ENCODE measurements at regions not wholly inside any gene's neighbourhood (a gene's known extent, or its start where the extent isn't known, plus 50 kb on each side); places are given as distances from the start of the nearest gene placed in this dataset.

- Histone ChIP-seq H3K27ac (no peak overlapping the region), H3K79me2 (no peaks in the 10 kb centered on the region), H3K9me2 (replicated peaks; ENCODE audit: insufficient read depth) (no peaks in the 10 kb centered on the region), H3K4me3 (no peak overlapping the region), H3K27me3 (no peaks in the 10 kb centered on the region), H2AFZ (no peak overlapping the region), H4K20me1 (ENCODE audit: insufficient read depth, poor library complexity, severe bottlenecking) (no peaks in the 10 kb centered on the region), H3K9me3 (ENCODE audit: low read depth) (no peaks in the 10 kb centered on the region), H3K36me3 (replicated peaks; ENCODE audit: insufficient read depth, low read depth) (no peaks in the 10 kb centered on the region), H3K4me2 (no peak overlapping the region), H3K4me1 (ENCODE audit: insufficient read depth) (no peaks in the 10 kb centered on the region)
- WGBS (ENCODE audit: low lambda C conversion rate, missing lambda C conversion rate), result 71% methylated on average over 5 of the region's 5 CpGs
- no peak for TF ChIP-seq EZH2phosphoT487 (IDR thresholded peaks at IDR 0.05; ENCODE audit: low read depth, severe bottlenecking, unreplicated experiment)
- TF ChIP-seq EZH2 (IDR thresholded peaks at IDR 0.05; ENCODE audit: borderline replicate concordance), result no peak
- no peak for TF ChIP-seq CTCF (IDR thresholded peaks at IDR 0.05; ENCODE audit: poor library complexity)
- no peak for DNase-seq (ENCODE audit: low spot score)
These were observed 793.3 kb upstream of the SOX9 start for GRCh38 chr17:71327376-71328059.

DNA sequence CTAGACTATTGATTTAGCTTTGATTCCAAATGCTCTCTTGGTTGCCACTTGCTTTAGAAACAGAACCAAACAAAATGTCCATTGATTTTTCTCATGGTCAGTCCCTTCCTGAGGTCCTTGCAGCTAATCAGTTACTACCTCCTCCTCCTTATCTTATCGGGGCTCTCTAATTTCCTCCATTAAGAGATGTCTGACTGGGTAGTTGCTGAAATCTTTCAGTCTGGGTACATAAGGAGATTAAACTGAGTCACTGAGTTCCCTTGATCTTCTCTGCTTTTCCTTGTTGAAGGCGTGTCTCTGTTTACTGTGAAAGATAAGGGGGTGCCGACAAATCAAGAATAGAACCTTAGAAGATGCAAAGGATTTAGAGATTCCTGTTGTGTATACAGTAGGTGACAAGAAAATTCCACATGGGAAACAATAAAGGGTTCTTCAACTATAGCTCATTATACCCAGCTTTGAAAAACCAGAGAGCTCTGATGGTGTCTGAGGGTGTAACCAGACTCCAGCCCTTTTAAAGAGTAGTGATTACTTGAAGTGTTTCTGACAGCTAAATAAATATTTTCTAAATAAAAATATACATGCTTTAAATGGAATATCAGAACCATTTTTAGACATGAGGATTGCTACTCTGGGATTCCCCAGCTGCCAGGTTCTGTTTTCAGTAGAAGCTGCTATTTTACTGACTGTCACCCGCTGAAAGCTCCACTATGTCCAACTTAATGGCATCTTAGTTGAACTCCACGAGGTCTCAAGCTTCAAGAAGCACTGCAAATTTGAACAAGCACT, 791.3 kb upstream of the SOX9 start:
- H3K4me2 ChIP-seq, result no peak overlapping the region
- H3K79me2 ChIP-seq, result no peaks in the 10 kb centered on the region
- H2AFZ ChIP-seq, result no peak overlapping the region
- H3K36me3 ChIP-seq (replicated peaks; ENCODE audit: insufficient read depth, low read depth), result no peaks in the 10 kb centered on the region
- peak; percentile 47 for DNase-seq (ENCODE audit: low spot score)
- no peaks in the 10 kb centered on the region for H3K4me1 ChIP-seq (ENCODE audit: insufficient read depth)
- H4K20me1 ChIP-seq (ENCODE audit: insufficient read depth, poor library complexity, severe bottlenecking), result no peaks in the 10 kb centered on the region
- no peak overlapping the region for H3K4me3 ChIP-seq
- H3K9me3 ChIP-seq (ENCODE audit: low read depth), result no peaks in the 10 kb centered on the region
- no peaks in the 10 kb centered on the region for H3K9me2 ChIP-seq (replicated peaks; ENCODE audit: insufficient read depth)
- no peak for TF ChIP-seq CTCF (IDR thresholded peaks at IDR 0.05; ENCODE audit: poor library complexity)
- TF ChIP-seq EZH2phosphoT487 (IDR thresholded peaks at IDR 0.05; ENCODE audit: low read depth, severe bottlenecking, unreplicated experiment), result peak; percentile 99
- WGBS (ENCODE audit: low lambda C conversion rate, missing lambda C conversion rate), result 27% methylated on average over 5 of the region's 5 CpGs
- no peaks in the 10 kb centered on the region for H3K27me3 ChIP-seq
- H3K27ac ChIP-seq, result peak overlapping the region; percentile 3

- Histone ChIP-seq H3K27ac (peak overlapping the region; percentile 3), H3K79me2 (no peaks in the 10 kb centered on the region), H4K20me1 (ENCODE audit: insufficient read depth, poor library complexity, severe bottlenecking) (no peaks in the 10 kb centered on the region), H3K4me1 (ENCODE audit: insufficient read depth) (no peaks in the 10 kb centered on the region), H3K27me3 (no peaks in the 10 kb centered on the region), H3K4me2 (no peak overlapping the region), H3K9me2 (replicated peaks; ENCODE audit: insufficient read depth) (no peaks in the 10 kb centered on the region), H3K36me3 (replicated peaks; ENCODE audit: insufficient read depth, low read depth) (no peaks in the 10 kb centered on the region), H3K9me3 (ENCODE audit: low read depth) (no peaks in the 10 kb centered on the region), H2AFZ (no peak overlapping the region), H3K4me3 (no peak overlapping the region)
- 52% methylated on average over 2 of the region's 2 CpGs for WGBS (ENCODE audit: low lambda C conversion rate, missing lambda C conversion rate)
- TF ChIP-seq EZH2 (IDR thresholded peaks at IDR 0.05; ENCODE audit: borderline replicate concordance), result no peak
- no peak for TF ChIP-seq CTCF (IDR thresholded peaks at IDR 0.05; ENCODE audit: poor library complexity)
- TF ChIP-seq EZH2phosphoT487 (IDR thresholded peaks at IDR 0.05; ENCODE audit: low read depth, severe bottlenecking, unreplicated experiment), result no peak
- no peak for DNase-seq (ENCODE audit: low spot score)
These were observed 790.8 kb upstream of the SOX9 start for GRCh38 chr17:71330099-71330375.

Data from hepatocyte (in vitro differentiated cells).